ENCODE measurements at regions not wholly inside any gene's neighbourhood (a gene's known extent, or its start where the extent isn't known, plus 50 kb on each side); places are given as distances from the start of the nearest gene placed in this dataset.

DNA sequence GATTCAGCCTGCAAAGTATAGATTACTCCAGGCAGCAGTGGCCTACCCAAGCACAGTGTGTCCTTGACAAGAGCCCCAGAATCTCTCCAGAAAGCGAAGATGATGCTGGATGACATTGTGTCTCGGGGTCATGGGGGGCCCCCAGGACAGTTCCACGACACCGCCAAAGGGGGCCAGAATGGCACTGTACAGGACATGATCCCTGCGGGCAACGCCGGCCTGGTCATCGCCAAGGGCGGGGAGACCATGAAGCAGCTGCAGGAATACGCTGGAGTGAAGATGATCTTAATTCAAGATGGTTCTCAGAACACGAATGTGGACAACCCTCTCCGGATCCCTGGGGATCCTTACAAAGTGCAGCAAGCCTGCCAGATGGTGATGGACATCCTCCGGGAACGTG, 107.0 kb upstream of the MTAP start:
- no peak for TF ChIP-seq POLR2A (IDR thresholded peaks at IDR 0.05; ENCODE audit: low read depth, low read length)
- no peak for TF ChIP-seq TAF1 (IDR thresholded peaks at IDR 0.05; ENCODE audit: low read depth, low read length)

All from GM12891 (cell line).